PFSK-1 (cell line): ENCODE measurements at regions not wholly inside any gene's neighbourhood (a gene's known extent, or its start where the extent isn't known, plus 50 kb on each side); places are given as distances from the start of the nearest gene placed in this dataset.

ENCODE experiments used
- POLR2AphosphoS5 ChIP-seq: IDR thresholded peaks from 2 replicates; pipeline ENCODE4 v1.6.1; 2012; ENCODE audit warnings: low read depth, mild to moderate bottlenecking, control low read depth, low read length, moderate library complexity
- REST ChIP-seq, 2 experiments: IDR thresholded peaks; 2 replicates each; pipeline versions ENCODE4 v1.6.1 to v1.8.0; 2011 to 2012; ENCODE audit warnings: low read depth in 2 of 2, low read length in 2 of 2, control low read depth in 1 of 2, inconsistent platforms in 1 of 2, mild to moderate bottlenecking in 1 of 2, moderate library complexity in 1 of 2; ENCODE audit not compliant: insufficient read depth in 1 of 2
- SIN3A ChIP-seq: IDR thresholded peaks from 2 replicates; pipeline ENCODE4 v1.6.1; 2012; ENCODE audit warnings: mild to moderate bottlenecking, low read length, moderate library complexity, borderline replicate concordance; ENCODE audit not compliant: insufficient read depth
- TAF1 ChIP-seq: IDR thresholded peaks from 2 replicates; pipeline ENCODE4 v1.6.1; 2012; ENCODE audit warnings: low read length, control low read depth, borderline replicate concordance; ENCODE audit not compliant: insufficient read depth

GRCh38 chr7:41467596-41467995 lies 235.3 kb downstream of the INHBA start:
- TF ChIP-seq POLR2AphosphoS5 (no peak), REST (IDR thresholded peaks at IDR 0.05; ENCODE audit: insufficient read depth in 1 of 2, low read depth in 2 of 2, low read length in 2 of 2) (no peak), TAF1 (no peak), SIN3A (no peak)
